ENCODE measurements at regions not wholly inside any gene's neighbourhood (a gene's known extent, or its start where the extent isn't known, plus 50 kb on each side); places are given as distances from the start of the nearest gene placed in this dataset.

DNA sequence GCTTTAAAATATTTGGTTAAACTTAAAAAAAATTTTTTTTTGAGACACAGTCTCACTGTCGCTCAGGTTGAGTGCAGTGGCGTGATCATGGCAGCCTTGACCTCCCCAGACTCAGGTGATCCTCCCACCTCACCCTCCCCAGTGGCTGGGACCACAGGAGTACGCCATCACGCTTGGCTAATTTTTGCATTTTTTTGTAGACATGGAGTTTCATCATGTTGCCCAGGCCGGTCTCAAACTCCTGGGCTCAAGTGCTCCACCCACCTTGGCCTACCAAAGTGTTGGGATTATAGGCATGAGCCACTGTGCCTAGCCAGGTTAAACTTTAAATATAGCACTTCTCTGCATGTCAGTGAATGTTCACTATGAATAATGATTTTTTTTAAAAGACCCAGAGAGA, 224.5 kb upstream of the RFX3 start:
- H3K4me1 Mint-ChIP-seq: peaks cover 18% of the 10 kb centered on the region
- Histone ChIP-seq H3K27ac (ENCODE audit: low read depth) (no peak overlapping the region), H3K4me2 (no peak overlapping the region), H4K20me1 (replicated peaks; ENCODE audit: insufficient read depth) (no peaks in the 10 kb centered on the region), H3K27me3 (ENCODE audit: insufficient read depth) (no peaks in the 10 kb centered on the region), H3K79me2 (replicated peaks; ENCODE audit: insufficient read depth) (no peaks in the 10 kb centered on the region), H3K36me3 (ENCODE audit: insufficient read depth) (no peaks in the 10 kb centered on the region), H3K9me2 (ENCODE audit: insufficient read depth) (peaks cover 4% of the 10 kb centered on the region), H3K4me1 (ENCODE audit: insufficient read depth) (peaks cover 7% of the 10 kb centered on the region; the same call in 1 of the 2 replicates), H2AFZ (no peak overlapping the region), H3F3A (replicated peaks; ENCODE audit: low read depth) (no peaks in the 10 kb centered on the region), H3K4me3 (no peak overlapping the region)
- H3K27me3 Mint-ChIP-seq (ENCODE audit: insufficient read depth, low read depth, poor library complexity): peaks cover 4% of the 10 kb centered on the region
- no peak for DNase-seq (ENCODE audit: low spot score)
- no peak for TF ChIP-seq EZH2 (IDR thresholded peaks at IDR 0.05; ENCODE audit: low read depth, unreplicated experiment)
- TF ChIP-seq ZNF331 (CRISPR knock-in tag; IDR thresholded peaks at IDR 0.05; ENCODE audit: low read depth): no peak
- TF ChIP-seq STAT1 (IDR thresholded peaks at IDR 0.05; ENCODE audit: unreplicated experiment): no peak
- TF ChIP-seq, protein P1, sequence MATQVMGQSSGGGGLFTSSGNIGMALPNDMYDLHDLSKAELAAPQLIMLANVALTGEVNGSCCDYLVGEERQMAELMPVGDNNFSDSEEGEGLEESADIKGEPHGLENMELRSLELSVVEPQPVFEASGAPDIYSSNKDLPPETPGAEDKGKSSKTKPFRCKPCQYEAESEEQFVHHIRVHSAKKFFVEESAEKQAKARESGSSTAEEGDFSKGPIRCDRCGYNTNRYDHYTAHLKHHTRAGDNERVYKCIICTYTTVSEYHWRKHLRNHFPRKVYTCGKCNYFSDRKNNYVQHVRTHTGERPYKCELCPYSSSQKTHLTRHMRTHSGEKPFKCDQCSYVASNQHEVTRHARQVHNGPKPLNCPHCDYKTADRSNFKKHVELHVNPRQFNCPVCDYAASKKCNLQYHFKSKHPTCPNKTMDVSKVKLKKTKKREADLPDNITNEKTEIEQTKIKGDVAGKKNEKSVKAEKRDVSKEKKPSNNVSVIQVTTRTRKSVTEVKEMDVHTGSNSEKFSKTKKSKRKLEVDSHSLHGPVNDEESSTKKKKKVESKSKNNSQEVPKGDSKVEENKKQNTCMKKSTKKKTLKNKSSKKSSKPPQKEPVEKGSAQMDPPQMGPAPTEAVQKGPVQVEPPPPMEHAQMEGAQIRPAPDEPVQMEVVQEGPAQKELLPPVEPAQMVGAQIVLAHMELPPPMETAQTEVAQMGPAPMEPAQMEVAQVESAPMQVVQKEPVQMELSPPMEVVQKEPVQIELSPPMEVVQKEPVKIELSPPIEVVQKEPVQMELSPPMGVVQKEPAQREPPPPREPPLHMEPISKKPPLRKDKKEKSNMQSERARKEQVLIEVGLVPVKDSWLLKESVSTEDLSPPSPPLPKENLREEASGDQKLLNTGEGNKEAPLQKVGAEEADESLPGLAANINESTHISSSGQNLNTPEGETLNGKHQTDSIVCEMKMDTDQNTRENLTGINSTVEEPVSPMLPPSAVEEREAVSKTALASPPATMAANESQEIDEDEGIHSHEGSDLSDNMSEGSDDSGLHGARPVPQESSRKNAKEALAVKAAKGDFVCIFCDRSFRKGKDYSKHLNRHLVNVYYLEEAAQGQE (IDR thresholded peaks at IDR 0.05; ENCODE audit: unreplicated experiment): no peak
- TF ChIP-seq JUNB (IDR thresholded peaks at IDR 0.05; ENCODE audit: unreplicated experiment): no peak
- TF ChIP-seq EZH2phosphoT487 (IDR thresholded peaks at IDR 0.05; ENCODE audit: unreplicated experiment): no peak
- TF ChIP-seq CREB1 (CRISPR knock-in tag; IDR thresholded peaks at IDR 0.05; ENCODE audit: low read depth): no peak
- no peak for TF ChIP-seq NANOG (IDR thresholded peaks at IDR 0.05; ENCODE audit: borderline replicate concordance)
- TF ChIP-seq, protein P2, sequence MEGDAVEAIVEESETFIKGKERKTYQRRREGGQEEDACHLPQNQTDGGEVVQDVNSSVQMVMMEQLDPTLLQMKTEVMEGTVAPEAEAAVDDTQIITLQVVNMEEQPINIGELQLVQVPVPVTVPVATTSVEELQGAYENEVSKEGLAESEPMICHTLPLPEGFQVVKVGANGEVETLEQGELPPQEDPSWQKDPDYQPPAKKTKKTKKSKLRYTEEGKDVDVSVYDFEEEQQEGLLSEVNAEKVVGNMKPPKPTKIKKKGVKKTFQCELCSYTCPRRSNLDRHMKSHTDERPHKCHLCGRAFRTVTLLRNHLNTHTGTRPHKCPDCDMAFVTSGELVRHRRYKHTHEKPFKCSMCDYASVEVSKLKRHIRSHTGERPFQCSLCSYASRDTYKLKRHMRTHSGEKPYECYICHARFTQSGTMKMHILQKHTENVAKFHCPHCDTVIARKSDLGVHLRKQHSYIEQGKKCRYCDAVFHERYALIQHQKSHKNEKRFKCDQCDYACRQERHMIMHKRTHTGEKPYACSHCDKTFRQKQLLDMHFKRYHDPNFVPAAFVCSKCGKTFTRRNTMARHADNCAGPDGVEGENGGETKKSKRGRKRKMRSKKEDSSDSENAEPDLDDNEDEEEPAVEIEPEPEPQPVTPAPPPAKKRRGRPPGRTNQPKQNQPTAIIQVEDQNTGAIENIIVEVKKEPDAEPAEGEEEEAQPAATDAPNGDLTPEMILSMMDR (conservative IDR thresholded peaks at IDR 0.05; ENCODE audit: low read depth in 2 of 2): no peak
- TF ChIP-seq POLR2AphosphoS5 (IDR thresholded peaks at IDR 0.05; ENCODE audit: low read depth): no peak
- TF ChIP-seq ETS1 (IDR thresholded peaks at IDR 0.05): no peak
- TF ChIP-seq ZNF114 (CRISPR knock-in tag; IDR thresholded peaks at IDR 0.05): no peak
- TF ChIP-seq ZNF462 (CRISPR knock-in tag; IDR thresholded peaks at IDR 0.05): no peak
- no peaks in the 10 kb centered on the region for H3K36me3 Mint-ChIP-seq (ENCODE audit: low read depth)
- ATAC-seq: no peak
- H3K27ac Mint-ChIP-seq: no peak overlapping the region; the same call in 1 of the 2 replicates
- H3K4me3 Mint-ChIP-seq: no peak overlapping the region
- no peaks in the 10 kb centered on the region; the same call in 2 of the 3 replicates for H3K9me3 Mint-ChIP-seq
